Gastroesophageal sphincter (tissue), 3 donors: ENCODE measurements at regions not wholly inside any gene's neighbourhood (a gene's known extent, or its start where the extent isn't known, plus 50 kb on each side); places are given as distances from the start of the nearest gene placed in this dataset.
"Not testable (repeated sequence)": the region's sequence is repeated elsewhere in the genome, so short reads cannot be mapped to it uniquely, and the experiment has no call there.

Experiments
- CTCF ChIP-seq, 4 experiments: fragments of 200-600 bp in 2 of 4; fragments of 450-650 bp in 2 of 4; sonication (generic) in 1 of 4; IDR thresholded peaks; one replicate each; pipeline ENCODE4 v1.5.1; 2017 to 2019; ENCODE audit warnings: antibody characterized with exemption in 4 of 4, mild to moderate bottlenecking in 2 of 4, moderate library complexity in 2 of 4
- POLR2A ChIP-seq, 2 donors: fragments of 450-650 bp; IDR thresholded peaks; one replicate each; pipeline ENCODE4 v1.6.1; 2017; ENCODE audit warnings: antibody characterized with exemption in 2 of 2, mild to moderate bottlenecking in 2 of 2, moderate library complexity in 1 of 2
- POLR2AphosphoS5 ChIP-seq: sonication (generic); formaldehyde crosslinking; IDR thresholded peaks from one replicate; pipeline ENCODE4 v1.6.1; 2017; ENCODE audit warnings: antibody characterized with exemption

DNA sequence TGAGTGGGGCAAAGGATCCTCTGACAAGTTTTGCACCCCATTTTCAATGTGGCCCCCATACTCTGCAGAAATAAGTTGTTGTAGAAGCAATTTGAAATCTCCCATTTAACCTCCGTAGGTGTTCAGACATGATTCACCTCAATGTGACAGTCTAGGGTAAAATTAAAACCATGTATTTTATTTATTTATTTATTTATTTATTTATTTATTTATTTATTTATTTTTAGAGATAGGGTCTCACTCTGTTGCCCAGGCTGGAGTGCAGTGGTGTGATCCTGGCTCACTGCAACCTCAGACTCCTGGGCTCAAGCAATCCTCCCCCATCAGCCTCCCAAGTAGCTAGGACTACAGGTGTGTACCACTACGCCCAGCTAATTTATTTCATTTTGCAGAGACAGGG, 122.8 kb upstream of the PRKCQ start:
- not testable (repeated sequence) for TF ChIP-seq CTCF (IDR thresholded peaks at IDR 0.05); POLR2AphosphoS5; POLR2A (IDR thresholded peaks at IDR 0.05)
